ENCODE measurements at regions not wholly inside any gene's neighbourhood (a gene's known extent, or its start where the extent isn't known, plus 50 kb on each side); places are given as distances from the start of the nearest gene placed in this dataset.
A peak's percentile ranks its signal among the peaks of the same experiment; 100 is the strongest.

- TF ChIP-seq ZNF34 (CRISPR knock-in tag; IDR thresholded peaks at IDR 0.05; ENCODE audit: borderline replicate concordance): no peak
- TF ChIP-seq ZMYM3 (CRISPR knock-in tag; IDR thresholded peaks at IDR 0.05): no peak
- TF ChIP-seq ZNF180 (CRISPR knock-in tag; IDR thresholded peaks at IDR 0.05; ENCODE audit: borderline replicate concordance, low read depth): no peak
- TF ChIP-seq ZBTB34 (CRISPR knock-in tag; IDR thresholded peaks at IDR 0.05): no peak
- no peak for TF ChIP-seq SRSF1 (optimal IDR thresholded peaks at IDR 0.05; ENCODE audit: low read depth, low read length)
- TF ChIP-seq NR3C1 (CRISPR knock-in tag; IDR thresholded peaks at IDR 0.05): no peak
- TF ChIP-seq FIP1L1 (IDR thresholded peaks at IDR 0.05; ENCODE audit: borderline replicate concordance, insufficient read depth, low read depth, low read length): no peak
- TF ChIP-seq ZNF766 (CRISPR knock-in tag; IDR thresholded peaks at IDR 0.05; ENCODE audit: borderline replicate concordance): no peak
- no peak for TF ChIP-seq ZSCAN22 (CRISPR knock-in tag; IDR thresholded peaks at IDR 0.05)
- 0 out of 2 replicates have a peak, but pooled peaks have one; percentile 5 for TF ChIP-seq KDM2A (CRISPR knock-in tag; IDR thresholded peaks at IDR 0.05; ENCODE audit: borderline replicate concordance, low read depth)
- no peak for TF ChIP-seq CTCF (CRISPR knock-in tag; IDR thresholded peaks at IDR 0.05)
- TF ChIP-seq TGIF2 (CRISPR knock-in tag; IDR thresholded peaks at IDR 0.05): no peak
- no peak for TF ChIP-seq ZBTB42 (CRISPR knock-in tag; IDR thresholded peaks at IDR 0.05)
- peak; percentile 6; the same call in 1 of the 2 replicates for TF ChIP-seq POLR2AphosphoS5 (IDR thresholded peaks at IDR 0.05; ENCODE audit: low read depth, low read length)
- 0 out of 2 replicates have a peak, but pooled peaks have one; percentile 61 for TF ChIP-seq ZNF780A (CRISPR knock-in tag; IDR thresholded peaks at IDR 0.05)
- 0 out of 2 replicates have a peak, but pooled peaks have one; percentile 55 for TF ChIP-seq ZNF530 (CRISPR knock-in tag; IDR thresholded peaks at IDR 0.05; ENCODE audit: low read depth)
- no peak for TF ChIP-seq HNRNPUL1 (IDR thresholded peaks at IDR 0.05; ENCODE audit: low read depth, low read length)
- TF ChIP-seq AHDC1 (CRISPR knock-in tag; IDR thresholded peaks at IDR 0.05; ENCODE audit: borderline replicate concordance): no peak
- no peak for TF ChIP-seq ZKSCAN1 (IDR thresholded peaks at IDR 0.05; ENCODE audit: low read length)
- TF ChIP-seq ZNF138 (CRISPR knock-in tag; IDR thresholded peaks at IDR 0.05; ENCODE audit: low read depth): no peak
- no peak for TF ChIP-seq MTF1 (CRISPR knock-in tag; IDR thresholded peaks at IDR 0.05)
These were observed 166.9 kb downstream of the TOMM20 start (continued) for GRCh38 chr1:234961456-234962339.
